Adipose tissue (tissue), 3 donors: ENCODE measurements at regions not wholly inside any gene's neighbourhood (a gene's known extent, or its start where the extent isn't known, plus 50 kb on each side); places are given as distances from the start of the nearest gene placed in this dataset.
"Not testable (repeated sequence)": the region's sequence is repeated elsewhere in the genome, so short reads cannot be mapped to it uniquely, and the experiment has no call there.

Experiments used
- H3K27ac ChIP-seq: one replicate; pipeline ENCODE4 v1.5.1; 2013; ENCODE audit warnings: low read depth, low read length
- WGBS, 3 donors: extraction: QIAGEN DNeasy Blood & Tissue Kit; methylation state at CpG; one replicate each; pipeline ENCODE4 v1.1.7; 2013; 5-methylcytosine and 5-hydroxymethylcytosine counted together
- donor health status: healthy with polysubstance abuse.
- donor health status: Bipolar disorder and iron deficiency.
- donor health status: healthy.

GRCh38 chr14:85054178-85054577, 475.8 kb upstream of the FLRT2 start:
- H3K27ac ChIP-seq = no peak overlapping the region

DNA sequence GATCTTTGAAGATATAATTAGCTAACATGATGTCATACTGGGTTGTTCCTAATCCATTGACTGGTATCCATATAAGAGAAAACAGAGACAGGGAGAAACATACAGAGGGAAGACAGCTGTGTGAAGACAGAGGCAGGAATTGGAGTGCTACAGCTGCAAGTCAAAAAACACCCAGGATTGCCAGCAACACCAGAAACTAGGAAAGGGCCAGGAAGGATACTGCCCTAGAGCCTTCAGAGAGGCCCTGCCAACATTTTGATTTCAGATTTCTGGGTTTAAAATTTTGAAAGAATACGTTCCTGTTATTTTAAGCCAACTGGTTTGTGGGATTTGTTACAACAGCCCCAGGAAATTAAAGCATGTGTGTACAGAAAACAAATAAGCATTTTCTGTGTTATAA, 473.7 kb upstream of the FLRT2 start:
- H3K27ac ChIP-seq = no peak overlapping the region
- WGBS, 3 donors = 43 to 75% (median 63%) methylated on average over 1 of the region's 1 CpG

- WGBS, 3 donors = 56 to 62% (median 57%) methylated on average over 7 of the region's 7 CpGs
These were observed 472.7 kb upstream of the FLRT2 start for GRCh38 chr14:85057221-85057620.

GRCh38 chr14:85058150-85058549, 471.8 kb upstream of the FLRT2 start:
- H3K27ac ChIP-seq = no peak overlapping the region

More at GRCh38 chr14:85057221-85057620, 472.7 kb upstream of the FLRT2 start:
- no peak overlapping the region for H3K27ac ChIP-seq

GRCh38 chr14:85060121-85060520, 469.8 kb upstream of the FLRT2 start:
- 87 to 89% (median 88%) methylated on average over 5 of the region's 5 CpGs for WGBS, 3 donors
- no peak overlapping the region for H3K27ac ChIP-seq

- WGBS, 3 donors = 88 to 96% (median 89%) methylated on average over 4 of the region's 4 CpGs
- no peak overlapping the region for H3K27ac ChIP-seq
These were observed 468.7 kb upstream of the FLRT2 start for GRCh38 chr14:85061256-85061655.

GRCh38 chr14:85063747-85064146, 466.2 kb upstream of the FLRT2 start:
- no peak overlapping the region for H3K27ac ChIP-seq
- 86 to 95% (median 88%) methylated on average over 2 of the region's 2 CpGs for WGBS, 3 donors

DNA sequence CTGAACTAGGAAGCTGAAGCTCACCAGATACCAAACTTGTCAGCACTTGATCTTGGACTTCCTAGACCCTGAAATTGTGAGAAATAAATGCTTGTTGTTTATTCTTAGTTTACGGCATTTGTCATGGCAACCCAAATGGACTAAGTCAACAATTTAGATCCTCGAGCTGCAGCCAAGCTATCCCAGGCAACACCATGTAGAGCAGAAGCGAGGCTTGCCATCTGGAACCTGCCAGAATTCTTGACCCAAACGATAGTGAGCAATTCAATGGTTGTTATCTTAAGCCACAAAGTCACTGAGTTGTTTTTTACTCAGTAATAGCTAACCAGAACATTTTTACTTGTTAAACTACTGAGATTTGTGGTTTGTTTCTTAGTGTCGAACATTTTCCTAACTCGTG, 458.5 kb upstream of the FLRT2 start:
- WGBS, 3 donors = 75 to 83% (median 76%) methylated on average over 6 of the region's 6 CpGs
- H3K27ac ChIP-seq = no peak overlapping the region

GRCh38 chr14:85074955-85075354, 455.0 kb upstream of the FLRT2 start:
- WGBS, 3 donors = 66 to 74% (median 68%) methylated on average over 1 of the region's 1 CpG
- no peak overlapping the region for H3K27ac ChIP-seq

DNA sequence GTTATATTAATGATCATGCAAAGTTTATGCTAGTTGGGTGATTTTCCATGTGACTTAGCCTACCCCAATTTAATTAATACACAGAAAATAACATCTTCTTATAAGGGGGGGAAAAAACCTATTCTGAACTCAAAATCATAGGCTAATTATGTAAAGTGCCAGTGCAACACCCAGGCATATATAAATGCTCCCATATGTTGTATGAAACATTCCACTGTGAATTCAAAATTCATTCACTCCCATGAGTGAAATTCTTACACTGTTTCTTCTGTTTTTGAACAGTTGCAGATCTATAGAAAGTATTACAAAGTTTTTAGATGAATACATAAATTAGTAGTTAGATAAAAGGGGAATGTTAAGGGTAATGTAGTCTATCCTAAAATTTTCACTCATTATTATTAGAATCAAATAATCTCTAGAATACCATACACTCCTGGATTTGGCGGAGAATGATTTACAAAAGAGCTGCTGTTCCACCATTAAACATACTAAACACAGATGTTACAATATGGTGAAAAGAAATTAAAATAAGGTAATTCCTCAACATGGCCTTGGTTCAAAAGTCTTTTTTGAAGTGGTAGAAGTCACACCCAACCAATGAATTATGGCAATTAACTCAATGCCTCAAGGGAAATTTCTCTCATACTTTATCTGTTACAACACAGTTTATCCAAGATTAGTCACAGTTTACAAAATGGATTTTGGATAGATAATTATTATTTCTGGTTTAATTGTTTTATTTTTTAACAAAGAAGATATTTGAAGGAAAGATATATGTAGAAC, 454.1 kb upstream of the FLRT2 start:
- WGBS, 3 donors = 96 to 100% (median 97%) methylated on average over 1 of the region's 1 CpG
- H3K27ac ChIP-seq = no peak overlapping the region

- H3K27ac ChIP-seq = not testable (repeated sequence)
These were observed 452.2 kb upstream of the FLRT2 start for GRCh38 chr14:85077716-85078115.

- 50 to 65% (median 62%) methylated on average over 6 of the region's 6 CpGs for WGBS, 3 donors
- no peak overlapping the region for H3K27ac ChIP-seq
These were observed 449.9 kb upstream of the FLRT2 start for GRCh38 chr14:85079842-85080730.

- WGBS, 3 donors = 55 to 72% (median 71%) methylated on average over 1 of the region's 1 CpG
- H3K27ac ChIP-seq = no peak overlapping the region
These were observed 445.6 kb upstream of the FLRT2 start for GRCh38 chr14:85084344-85084743.

- no peak overlapping the region for H3K27ac ChIP-seq
These were observed 444.0 kb upstream of the FLRT2 start for GRCh38 chr14:85085981-85086380.

DNA sequence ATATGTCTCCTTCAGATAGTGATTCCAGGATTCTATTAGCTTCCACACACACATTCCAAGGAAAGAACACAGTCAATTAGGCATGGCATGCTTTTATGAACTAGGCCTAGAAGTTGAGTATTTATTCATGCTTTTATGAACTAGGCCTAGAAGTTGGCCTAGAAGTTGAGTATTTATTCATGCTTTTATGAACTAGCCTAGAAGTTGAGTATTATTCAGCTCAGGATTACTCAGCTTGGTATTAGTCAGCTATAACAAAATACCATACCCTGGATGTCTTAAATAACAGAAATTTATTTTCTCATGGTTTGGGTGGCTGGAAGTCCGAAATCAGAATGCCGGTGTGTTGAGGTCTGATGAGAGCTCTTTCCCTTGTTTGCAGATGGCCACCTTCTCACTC, 442.7 kb upstream of the FLRT2 start:
- 49 to 100% (median 69%) methylated on average over 2 of the region's 2 CpGs for whole genome bisulfite sequencing, 3 donors
- no peak overlapping the region for H3K27ac ChIP-seq

DNA sequence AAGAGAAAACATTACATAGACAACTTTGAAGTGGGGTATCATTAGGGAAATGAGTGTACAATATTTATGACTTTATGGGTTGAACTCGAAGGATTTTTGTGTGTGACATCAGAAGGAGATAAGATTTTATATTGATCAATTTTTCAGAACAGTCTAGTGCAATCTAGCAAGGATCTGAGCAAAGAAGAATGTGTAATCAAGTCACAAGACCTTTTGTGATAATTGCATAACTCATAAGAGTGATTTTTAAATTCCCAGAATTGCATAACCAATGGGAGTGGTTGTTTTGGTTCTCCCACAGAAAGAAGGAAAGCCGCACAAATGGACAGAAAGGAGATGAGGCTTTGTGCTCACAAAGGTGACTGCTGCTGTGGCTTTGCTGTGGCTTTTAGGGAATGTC, 441.8 kb upstream of the FLRT2 start:
- 58 to 69% (median 61%) methylated on average over 2 of the region's 2 CpGs for WGBS, 3 donors
- no peak overlapping the region for H3K27ac ChIP-seq

- H3K27ac ChIP-seq = no peak overlapping the region
- WGBS, 3 donors = 68 to 83% (median 70%) methylated on average over 2 of the region's 2 CpGs
These were observed 439.3 kb upstream of the FLRT2 start for GRCh38 chr14:85090681-85091080.

DNA sequence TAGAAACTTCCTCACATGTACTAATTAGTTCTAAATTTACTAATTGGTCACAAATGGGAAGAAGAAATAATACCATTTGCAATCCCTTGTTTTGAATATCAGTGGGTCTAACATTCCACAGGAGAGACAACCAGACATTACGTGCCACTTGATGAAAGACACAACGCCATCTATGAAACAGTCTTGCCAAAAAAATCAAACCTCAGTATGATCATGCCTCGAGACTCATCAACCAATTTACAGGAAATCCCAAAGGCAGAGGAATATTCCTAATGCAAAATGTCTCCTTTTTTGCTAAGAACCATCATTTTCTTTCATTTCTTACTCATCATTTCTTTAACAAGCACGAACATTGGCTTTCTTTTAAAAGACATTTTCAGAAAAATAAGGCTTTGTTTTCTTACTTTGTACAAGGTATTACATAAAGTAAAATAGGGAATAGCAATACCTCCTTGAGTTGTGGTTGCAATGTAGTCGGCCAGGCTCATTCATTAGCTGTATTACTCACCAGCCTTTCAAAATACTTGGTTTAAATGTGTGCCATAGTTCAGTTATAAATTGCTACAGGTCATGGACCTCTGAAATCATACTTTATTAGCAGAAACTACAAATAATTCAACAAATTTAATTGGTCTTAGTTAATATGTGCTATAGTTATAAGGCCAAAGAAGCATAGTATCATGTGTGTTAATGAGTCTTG, 436.2 kb upstream of the FLRT2 start:
- 86 to 87% (median 86%) methylated on average over 5 of the region's 5 CpGs for WGBS, 3 donors
- H3K27ac ChIP-seq = no peak overlapping the region

GRCh38 chr14:85102591-85102990, 427.4 kb upstream of the FLRT2 start:
- H3K27ac ChIP-seq = no peak overlapping the region
- 77 to 81% (median 77%) methylated on average over 1 of the region's 1 CpG for WGBS, 3 donors
